ENCODE measurements at regions not wholly inside any gene's neighbourhood (a gene's known extent, or its start where the extent isn't known, plus 50 kb on each side); places are given as distances from the start of the nearest gene placed in this dataset.
"Not testable (repeated sequence)": the region's sequence is repeated elsewhere in the genome, so short reads cannot be mapped to it uniquely, and the experiment has no call there.

DNA sequence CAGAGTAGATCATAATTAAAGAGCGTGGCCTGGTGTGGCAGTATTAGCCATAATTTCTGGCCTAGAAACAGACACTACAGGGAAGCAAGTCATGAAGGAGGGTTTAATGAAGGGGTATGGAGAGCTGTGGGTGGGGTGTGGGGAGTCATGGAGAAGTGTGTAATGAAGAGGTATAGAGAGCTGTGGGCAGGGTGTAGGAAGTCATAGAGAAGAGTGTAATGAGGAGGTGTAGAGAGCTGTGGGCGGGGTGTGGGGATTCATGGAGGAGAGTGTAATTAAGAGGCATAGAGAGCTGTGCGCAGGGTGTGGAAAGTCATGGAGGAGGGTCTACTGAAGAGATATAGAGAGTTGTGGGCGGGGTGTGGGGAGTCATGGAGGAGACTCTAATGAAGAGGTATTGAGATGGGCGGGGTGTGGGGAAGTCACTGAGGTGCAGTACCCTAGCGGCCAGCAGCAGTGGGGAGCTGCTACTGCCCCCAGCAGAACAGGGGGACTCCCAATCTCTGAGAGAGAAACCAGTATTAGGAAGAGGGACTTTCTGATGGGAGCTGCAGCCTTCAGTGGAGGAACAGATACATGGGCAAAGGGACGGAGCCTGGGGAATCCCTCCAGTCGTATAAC is 145.4 kb upstream of the FOXA2 start:
- TF ChIP-seq, protein P1, sequence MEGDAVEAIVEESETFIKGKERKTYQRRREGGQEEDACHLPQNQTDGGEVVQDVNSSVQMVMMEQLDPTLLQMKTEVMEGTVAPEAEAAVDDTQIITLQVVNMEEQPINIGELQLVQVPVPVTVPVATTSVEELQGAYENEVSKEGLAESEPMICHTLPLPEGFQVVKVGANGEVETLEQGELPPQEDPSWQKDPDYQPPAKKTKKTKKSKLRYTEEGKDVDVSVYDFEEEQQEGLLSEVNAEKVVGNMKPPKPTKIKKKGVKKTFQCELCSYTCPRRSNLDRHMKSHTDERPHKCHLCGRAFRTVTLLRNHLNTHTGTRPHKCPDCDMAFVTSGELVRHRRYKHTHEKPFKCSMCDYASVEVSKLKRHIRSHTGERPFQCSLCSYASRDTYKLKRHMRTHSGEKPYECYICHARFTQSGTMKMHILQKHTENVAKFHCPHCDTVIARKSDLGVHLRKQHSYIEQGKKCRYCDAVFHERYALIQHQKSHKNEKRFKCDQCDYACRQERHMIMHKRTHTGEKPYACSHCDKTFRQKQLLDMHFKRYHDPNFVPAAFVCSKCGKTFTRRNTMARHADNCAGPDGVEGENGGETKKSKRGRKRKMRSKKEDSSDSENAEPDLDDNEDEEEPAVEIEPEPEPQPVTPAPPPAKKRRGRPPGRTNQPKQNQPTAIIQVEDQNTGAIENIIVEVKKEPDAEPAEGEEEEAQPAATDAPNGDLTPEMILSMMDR (IDR thresholded peaks at IDR 0.05; ENCODE audit: control insufficient read depth, extremely low read depth, insufficient read depth), result no peak
- no peak overlapping the region for H3K4me3 ChIP-seq (ENCODE audit: low read depth, low read length)
- no peak for DNase-seq (ENCODE audit: low read depth)

DNA sequence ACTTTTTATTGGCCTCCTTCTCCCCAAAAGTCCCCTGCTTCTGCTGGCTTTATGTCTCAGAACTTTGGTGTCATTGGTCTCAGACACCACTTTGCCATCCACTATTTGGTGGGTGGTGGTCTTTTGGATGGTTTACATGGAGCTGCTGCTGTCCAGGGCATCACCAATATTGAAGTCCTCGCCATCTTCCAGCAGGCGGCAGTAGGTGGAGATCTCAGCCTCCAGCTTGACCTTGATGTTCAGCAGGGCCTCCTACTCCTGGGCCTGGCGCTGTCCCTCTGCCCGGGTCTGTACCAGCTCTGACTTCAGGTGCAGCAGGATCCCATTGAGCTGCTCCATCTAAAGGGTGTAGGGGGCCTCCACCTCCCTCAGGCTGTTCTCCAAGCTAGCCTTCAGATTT is 148.4 kb upstream of the FOXA2 start:
- TF ChIP-seq, protein P1 (IDR thresholded peaks at IDR 0.05; ENCODE audit: control insufficient read depth, extremely low read depth, insufficient read depth), result peak; percentile 34; the same call in 1 of the 2 replicates

DNA sequence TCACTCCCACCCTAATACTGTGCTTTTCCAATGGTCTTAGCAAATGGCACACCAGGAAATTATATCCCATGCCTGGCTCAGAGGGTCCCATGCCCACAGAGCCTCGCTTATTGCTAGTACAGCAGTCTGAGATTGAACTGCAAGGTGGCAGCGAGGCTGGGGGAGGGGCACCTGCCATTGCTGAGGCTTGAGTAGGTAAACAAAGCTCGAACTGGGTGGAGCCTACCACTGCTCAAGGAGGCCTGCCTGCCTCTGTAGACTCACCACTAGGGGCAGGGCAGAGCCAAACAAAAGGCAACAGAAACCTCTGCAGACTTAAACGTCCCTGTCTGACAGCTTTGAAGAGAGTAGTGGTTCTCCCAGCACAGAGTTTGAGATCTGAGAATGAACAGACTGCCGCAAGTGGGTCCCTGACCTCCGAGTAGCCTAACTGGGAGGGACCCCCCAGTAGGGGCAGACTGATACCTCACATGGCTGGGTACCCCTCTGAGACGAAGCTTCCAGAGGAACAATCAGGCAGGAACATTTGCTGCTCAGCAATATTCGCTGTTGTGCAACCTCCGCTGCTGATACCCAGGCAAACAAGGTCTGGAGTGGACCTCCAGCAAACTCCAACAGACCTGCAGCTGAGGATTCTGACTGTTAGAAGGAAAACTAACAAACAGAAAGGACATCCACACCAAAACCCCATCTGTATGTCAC is 150.7 kb upstream of the FOXA2 start:
- not testable (repeated sequence) for H3K4me3 ChIP-seq (ENCODE audit: low read depth, low read length)
- TF ChIP-seq, protein P1 (IDR thresholded peaks at IDR 0.05; ENCODE audit: control insufficient read depth, extremely low read depth, insufficient read depth), result peak; percentile 75
- DNase-seq (ENCODE audit: low read depth), result peak; percentile 46

More for the DNA sequence above, 148.4 kb upstream of the FOXA2 start:
- no peak overlapping the region for H3K4me3 ChIP-seq (ENCODE audit: low read depth, low read length)
- no peak for DNase-seq (ENCODE audit: low read depth)

DNA sequence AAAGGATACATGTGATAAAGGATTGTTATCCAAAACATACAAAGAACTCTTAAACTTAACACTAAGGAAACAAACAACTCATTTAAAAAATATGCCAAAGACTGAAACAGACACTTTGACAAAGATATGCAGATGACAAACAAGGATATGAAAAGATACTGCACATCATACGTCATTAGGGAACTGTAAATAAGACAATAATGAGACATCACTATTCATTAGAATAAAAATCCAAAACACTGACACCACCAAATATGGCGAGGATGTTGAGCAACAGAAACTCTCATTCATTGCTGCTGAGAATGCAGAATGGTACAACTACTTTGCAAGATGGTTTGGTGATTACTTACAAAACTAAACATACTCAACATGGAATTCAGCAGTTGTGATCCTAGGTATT is 156.5 kb upstream of the FOXA2 start:
- TF ChIP-seq, protein P1 (IDR thresholded peaks at IDR 0.05; ENCODE audit: control insufficient read depth, extremely low read depth, insufficient read depth), result no peak

DNA sequence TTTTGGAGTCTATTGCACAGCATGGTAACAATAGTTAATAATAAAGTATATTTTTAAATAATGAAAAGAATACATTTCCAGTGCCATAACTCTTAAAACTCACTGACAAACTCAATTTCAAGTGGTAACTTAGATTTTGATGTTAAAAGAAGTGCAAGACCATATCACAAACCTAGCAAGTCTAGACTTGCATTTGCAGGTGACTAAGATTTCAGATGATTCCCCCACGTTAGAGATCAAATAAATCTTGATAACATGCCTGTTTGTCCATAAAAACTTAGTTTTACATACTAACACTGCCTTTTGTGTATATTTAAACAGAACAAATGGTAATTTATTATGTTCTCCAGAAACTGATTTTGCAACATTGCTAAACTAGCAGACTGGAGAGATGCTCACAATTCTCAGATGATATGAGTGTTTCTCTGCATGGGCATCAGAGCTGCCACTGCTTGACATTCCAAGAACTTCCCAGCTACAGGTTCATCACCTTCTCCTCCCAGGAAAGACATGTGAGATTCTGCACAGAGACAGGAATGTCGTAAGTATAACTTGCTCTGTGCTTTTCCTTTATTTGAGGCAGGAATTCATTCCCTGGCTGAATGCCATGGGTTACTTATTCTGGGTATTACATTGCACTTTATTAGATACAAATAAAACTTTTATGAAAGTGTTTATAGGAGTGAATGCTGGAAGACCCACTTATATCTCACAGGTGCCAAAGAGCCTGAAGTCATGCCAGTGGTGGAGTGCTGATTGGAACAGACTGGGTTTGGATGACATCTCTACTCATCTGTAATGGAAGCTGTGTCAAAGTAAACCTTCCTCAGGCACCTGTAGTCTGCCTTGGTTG is 160.2 kb upstream of the FOXA2 start:
- TF ChIP-seq, protein P1 (IDR thresholded peaks at IDR 0.05; ENCODE audit: control insufficient read depth, extremely low read depth, insufficient read depth), result no peak
- no peak overlapping the region for H3K4me3 ChIP-seq (ENCODE audit: low read depth, low read length)
- DNase-seq (ENCODE audit: low read depth), result peak; percentile 85

More for the DNA sequence above, 156.5 kb upstream of the FOXA2 start:
- no peak for DNase-seq (ENCODE audit: low read depth)
- no peak overlapping the region for H3K4me3 ChIP-seq (ENCODE audit: low read depth, low read length)

DNA sequence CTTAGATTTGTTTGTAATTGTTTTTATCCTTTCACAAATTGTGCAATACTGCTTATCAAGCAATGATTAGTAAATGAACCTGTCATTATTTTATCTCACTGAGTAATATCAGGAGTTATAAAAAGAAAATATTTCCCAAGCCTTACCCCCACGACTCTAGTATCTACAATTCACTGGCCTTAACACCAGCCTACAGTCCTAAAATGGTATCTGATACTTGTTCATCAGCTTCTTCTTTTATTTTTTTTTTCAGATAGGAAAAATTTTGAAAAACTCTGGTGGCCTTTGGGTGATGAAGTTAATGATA is 160.8 kb upstream of the FOXA2 start:
- no peak overlapping the region for H3K4me3 ChIP-seq (ENCODE audit: low read depth, low read length)
- TF ChIP-seq, protein P1 (IDR thresholded peaks at IDR 0.05; ENCODE audit: control insufficient read depth, extremely low read depth, insufficient read depth), result no peak
- no peak for DNase-seq (ENCODE audit: low read depth)
